Stimulated activated CD4-positive, alpha-beta T cell treated with anti-CD3 and anti-CD28 coated beads, Interleukin-2, amount 100 ng/mL, for 48 hours (primary cell): ENCODE measurements at regions not wholly inside any gene's neighbourhood (a gene's known extent, or its start where the extent isn't known, plus 50 kb on each side); places are given as distances from the start of the nearest gene placed in this dataset.

Experiments used
- DNase-seq, 2 donors: peaks; one replicate each; pipeline ENCODE4 v3.0.0-alpha.2; 2020

DNA sequence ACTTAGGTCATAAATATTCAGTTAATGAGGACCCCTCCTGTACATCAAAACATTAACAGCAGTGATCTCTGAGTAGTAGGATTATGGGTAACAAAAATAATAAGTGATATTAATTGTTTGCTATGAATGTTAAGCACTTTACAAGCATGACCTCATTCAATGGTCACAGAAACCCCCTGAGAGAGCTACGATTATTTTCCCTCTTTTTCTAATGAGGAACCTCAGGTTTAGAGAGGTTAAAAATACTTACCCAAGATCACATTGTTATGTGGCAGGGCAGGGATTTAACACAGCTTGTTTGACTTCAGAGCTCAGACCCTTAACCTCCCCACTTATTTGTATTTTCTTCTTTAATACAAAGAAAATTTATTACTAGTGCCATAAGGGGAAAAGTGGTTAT lies 228.2 kb downstream of the TBL1XR1 start:
- DNase-seq, result no peak

DNA sequence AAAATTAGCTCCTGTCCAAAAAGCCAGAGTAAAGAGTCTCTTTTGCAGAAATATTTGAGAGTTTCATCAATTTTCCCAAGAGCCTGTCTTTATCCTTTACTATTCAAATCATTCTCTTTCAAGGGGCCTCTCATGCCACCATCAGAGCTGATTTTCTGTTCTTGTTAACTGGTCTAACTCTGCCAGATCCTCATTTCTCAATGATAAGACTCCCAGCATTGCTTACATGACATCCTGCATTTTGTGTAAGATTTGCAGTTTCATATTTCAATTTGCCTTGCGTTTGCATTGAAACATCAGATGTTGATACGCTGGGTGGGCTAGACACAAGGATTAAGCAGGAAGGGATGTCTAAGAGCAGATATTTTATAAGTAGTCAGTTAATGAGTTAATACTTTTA lies 228.7 kb downstream of the TBL1XR1 start:
- DNase-seq, result no peak

DNA sequence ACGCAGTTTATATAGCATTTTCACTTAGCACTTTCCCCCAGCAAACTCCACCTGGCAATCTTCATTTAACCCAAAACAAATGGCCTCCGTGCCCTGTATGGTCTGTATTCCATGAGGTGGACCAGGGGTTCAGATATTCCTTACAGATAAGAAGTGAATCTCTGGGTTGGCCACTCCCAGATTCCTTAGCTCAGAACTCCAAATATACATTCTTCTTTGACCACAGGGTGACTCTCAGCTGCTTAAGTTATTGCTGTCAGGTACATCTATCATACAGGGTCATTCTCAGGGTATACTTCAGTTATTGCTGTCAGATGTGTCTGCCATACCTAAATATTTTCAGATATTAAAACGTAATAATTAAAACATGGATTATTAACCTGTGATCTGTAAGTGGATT lies 229.8 kb downstream of the TBL1XR1 start:
- no peak for DNase-seq

DNA sequence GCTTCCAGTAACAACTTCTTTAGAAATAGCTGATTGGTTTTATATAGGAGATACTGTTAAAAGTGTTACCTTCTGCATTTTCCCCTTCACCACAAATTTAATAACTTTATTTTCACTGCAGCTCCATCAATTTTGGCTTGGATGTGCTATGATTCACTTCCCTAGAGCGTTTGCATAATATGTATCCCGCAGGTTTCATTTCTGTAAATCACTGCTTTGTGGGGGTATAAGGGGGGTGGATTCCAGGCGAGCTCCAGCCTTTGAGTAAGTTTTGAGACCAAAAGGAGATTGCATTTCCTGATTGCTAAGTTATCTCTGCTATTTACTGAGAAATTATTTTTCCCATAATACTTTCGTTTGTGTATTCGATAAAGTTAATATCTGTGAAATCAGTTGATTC lies 232.6 kb downstream of the TBL1XR1 start:
- DNase-seq, result no peak

DNA sequence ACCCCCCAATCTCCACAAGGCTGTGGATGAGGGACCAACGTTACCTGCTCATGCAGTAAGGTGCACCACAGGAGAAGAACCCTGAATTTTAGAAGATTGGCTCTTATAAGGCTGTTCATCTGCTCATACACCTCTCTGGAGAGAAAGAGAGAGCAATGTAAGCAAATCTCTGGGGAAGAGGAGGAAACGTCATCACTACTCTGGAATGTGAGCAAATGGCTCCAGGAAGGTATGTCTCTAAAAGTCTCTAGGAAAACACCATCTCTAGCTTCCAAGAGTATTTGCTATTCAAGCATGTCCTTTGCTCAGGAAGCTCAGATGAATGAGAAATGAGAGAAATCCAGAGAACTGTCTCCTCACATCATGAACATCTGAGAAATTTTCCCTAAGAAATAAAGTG lies 235.4 kb downstream of the TBL1XR1 start:
- DNase-seq, result no peak

DNA sequence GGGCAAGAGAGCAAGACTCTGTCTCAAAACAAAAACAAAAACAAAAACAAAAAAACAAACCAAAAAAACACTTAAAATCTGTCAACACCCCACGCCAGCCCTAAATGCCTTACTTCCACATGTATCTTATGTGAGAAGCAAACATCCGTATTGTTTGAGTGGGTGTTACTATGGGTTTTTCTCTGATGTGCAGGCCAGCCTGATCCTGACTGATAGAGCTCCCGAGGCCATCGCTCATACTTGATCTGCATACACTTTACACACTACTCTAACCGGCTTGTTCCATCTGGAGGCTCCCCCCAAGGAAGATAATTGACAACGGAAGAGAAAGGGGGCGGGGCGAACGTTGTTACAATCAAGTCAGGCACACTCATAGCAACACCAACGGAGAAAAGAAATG lies 237.4 kb downstream of the TBL1XR1 start:
- no peak for DNase-seq

DNA sequence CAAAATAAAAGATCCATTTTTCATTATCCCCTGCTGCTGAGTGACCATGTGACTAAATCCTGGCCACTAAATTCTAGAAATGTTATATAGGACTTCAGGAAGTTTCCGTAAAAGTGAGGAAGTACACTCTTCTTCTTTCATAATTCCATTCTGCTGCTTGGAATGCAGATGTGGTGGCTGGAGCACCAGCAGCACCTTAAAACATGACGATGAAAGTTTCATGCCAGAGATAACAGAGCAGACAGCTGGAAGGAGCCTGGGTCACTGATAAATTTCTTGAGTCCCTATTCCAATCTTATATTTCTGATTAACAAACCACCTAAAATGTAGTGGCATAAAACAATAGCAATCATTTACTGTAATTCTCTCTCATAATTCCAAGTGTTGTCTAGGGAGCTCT lies 238.7 kb downstream of the TBL1XR1 start:
- DNase-seq, result no peak

DNA sequence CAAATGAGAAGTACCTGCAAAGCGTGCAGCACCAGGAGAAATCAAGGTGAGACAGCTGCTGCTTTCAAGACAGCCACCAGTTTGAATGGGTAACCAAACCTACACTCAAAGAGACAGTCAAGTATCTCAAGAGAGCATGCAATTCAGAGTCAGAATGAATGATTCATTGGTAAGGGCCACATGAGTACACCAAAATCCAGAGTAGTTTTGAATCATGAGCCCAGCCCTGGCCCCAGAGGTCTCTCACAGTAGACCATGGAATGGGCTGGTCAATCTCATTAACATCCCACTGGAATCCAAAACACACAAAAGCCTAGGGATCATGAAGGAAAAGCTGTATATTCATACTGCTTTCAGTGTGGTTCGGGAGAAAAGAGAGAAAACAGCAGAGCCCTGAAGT lies 242.8 kb downstream of the TBL1XR1 start:
- DNase-seq, result no peak

DNA sequence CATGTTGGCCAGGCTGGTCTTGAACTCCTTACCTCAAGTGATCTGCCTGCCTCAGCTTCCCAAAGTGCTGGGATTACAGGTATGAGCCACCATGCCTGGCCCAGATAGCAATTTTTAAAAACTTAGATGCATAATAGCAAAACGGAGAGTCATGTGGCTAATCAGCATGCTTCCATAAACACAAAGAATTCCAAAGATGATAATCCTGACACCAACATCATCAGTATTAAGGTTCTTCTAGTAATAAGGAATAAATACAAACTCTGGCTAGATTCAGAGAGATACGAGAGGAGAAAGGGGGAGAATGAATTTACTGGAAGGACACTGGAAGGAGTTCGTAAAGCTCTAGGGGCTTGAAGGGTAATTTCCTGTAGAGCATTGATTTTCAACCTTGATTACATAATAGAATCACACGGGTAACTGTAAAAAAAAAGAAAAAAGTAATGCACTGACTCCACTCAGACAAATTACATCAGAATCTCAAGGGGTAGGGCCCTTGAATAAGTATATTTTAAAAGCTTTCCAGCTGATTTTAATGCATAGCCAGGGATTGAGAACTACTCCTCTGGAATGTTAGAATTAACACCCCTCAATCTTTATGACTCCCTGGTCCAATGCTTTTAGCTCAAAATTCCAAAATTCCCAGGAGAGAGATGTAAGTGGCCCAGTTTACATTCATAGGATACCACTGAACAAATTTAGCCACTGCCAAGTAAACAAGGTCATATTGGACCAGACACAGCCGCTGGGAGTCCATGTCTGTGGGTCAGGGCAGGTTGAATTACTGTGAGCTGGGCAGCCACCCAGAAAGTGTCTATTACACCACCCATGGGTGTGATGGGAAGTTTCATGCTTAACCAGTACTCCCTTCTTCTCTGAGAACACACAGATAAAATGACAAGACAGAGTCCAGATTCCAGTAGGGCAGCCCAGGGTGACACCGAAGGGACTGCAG lies 243.9 kb downstream of the TBL1XR1 start:
- no peak for DNase-seq

DNA sequence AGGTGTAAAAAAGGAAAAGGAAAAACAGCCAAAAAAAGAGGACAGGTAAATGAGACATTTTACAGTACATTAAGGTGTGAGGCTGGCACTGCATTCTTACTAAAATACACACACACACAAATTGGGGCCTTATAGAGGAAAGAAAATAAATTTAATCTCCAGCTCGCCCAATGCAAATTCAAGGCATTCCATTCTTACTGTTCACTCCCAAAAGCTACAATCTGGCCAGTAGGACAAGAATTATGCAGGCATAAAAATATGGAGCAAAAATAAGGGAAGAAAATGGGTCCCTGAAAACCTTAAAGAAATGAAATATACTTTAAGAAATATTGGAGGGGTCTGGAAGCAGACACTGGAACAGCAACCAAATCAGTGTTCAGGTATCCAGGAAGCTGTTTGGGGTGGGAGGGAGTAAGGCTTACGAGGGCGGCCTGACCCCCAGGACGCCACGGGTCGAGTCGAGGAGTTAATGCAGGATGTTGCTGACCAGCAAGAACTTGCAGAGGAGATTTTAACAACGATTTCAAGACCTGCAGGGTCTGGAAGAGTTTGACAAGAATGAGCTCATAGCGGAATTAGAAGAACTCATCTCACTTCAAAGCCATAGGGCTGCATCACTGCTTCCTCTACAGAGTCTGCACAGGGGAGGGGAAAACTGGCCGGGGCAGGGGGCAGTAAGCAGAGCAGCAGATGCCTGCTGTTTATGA lies 245.5 kb downstream of the TBL1XR1 start:
- no peak for DNase-seq

DNA sequence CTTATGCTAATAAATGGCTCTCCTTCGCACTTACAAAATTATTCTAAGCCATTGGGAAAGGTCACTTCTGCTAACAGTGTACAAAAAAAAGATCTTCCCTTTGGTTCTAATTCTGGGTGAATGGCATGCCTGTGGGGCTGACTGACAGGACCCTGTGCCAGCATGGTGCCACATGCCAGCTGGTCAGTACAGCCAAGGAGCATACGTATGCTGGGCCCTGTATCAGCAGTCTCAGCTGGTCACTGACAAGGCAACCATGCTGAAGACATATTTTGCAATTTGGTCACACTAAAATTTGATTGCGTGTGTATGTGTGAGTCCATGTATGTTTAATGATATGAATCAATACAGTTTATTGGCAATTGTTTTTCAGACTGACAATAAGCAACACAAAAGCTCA lies 246.1 kb downstream of the TBL1XR1 start:
- DNase-seq, result no peak

DNA sequence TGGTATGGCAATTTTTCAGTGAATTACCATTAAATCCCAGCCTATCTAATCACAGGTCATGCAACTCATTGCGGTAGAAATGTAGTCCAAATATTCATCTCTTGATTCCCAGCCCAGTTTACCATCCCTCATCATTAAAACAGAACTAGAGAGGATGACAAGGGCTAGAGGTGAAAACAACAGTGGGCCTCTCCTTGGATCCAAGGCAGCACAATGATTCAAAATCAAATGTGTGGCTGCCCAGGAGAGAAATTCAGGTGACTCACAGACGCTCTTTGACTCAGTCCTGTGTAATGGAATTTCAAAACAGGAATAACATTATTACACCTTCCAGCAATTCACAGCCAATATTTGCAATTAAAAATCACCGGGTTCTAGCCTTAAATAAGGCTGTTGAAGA lies 246.5 kb downstream of the TBL1XR1 start:
- DNase-seq, result no peak

DNA sequence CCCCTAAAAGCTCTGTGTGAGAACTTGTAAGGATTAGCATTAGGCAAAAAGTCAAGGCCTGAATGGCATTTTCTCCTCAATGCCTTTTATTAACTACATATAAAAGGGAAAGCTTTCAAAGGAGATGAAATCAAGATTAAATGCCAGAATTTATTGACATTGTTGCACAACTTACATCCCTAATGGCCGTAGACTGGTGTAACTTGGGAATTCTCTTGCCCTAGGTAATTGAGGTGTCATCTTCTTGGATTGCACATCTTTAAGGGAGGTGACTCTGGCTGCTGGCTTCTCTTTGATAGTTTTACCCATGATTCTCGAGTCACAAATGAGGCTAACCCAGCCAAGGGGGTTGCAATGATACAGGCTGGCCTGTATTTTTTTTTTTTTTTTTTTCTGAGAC lies 249.1 kb downstream of the TBL1XR1 start:
- no peak for DNase-seq

DNA sequence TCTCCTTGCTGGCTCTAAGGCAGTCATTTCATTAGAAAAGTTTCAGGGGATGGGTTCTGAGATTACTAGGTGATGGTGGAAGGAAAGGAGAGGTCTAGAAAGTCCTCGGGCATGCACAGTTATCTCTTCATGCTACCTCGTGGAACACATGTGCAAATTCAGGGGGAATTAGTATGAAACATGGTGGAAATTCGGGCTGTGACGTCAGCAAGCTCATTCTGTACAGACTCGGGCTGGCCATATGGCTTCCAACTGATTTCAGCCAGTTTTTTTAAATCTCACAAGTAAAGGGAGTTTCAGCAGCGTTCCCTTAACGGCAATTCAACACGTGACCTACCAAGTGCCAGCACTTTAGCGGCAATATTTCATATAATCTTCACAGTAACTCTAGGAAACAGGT lies 251.1 kb downstream of the TBL1XR1 start:
- DNase-seq, result no peak

DNA sequence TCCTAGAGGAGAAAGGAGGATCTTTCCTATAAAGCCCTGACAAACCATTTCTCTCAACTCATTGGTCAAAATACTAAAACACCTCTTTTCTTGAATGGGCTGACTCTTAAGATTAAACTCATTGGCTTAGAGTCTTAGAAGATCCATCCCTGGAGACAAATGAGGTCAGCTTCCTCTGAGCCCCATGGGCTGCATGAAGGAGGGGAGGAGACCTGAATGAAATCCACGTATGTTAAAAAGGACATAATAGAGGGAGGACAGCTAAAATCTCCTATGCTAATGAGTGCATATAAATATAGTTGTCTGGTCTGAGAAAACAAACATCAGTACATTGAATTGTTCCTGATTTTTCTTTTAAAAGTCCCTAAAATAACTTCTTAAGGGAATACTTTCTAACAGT lies 255.0 kb downstream of the TBL1XR1 start:
- no peak for DNase-seq

DNA sequence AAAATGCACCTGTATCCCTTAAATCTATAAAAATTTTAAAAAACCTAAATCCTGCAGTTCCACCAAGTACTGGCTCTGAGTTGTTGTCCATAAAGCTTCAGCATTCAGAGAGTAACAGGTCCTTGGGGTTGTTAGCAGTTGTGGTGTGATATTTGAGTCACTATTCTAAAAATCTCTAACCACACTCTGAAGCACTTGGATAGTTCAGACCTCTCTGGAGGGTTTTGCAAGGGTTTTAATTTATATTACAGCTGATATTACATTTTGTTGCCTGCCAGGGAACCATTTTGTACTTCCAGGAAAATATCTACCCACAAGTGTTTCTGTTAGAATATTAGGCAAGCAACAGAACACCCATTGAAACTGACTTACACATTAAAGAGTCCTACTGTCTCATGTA lies 255.6 kb downstream of the TBL1XR1 start:
- no peak for DNase-seq

DNA sequence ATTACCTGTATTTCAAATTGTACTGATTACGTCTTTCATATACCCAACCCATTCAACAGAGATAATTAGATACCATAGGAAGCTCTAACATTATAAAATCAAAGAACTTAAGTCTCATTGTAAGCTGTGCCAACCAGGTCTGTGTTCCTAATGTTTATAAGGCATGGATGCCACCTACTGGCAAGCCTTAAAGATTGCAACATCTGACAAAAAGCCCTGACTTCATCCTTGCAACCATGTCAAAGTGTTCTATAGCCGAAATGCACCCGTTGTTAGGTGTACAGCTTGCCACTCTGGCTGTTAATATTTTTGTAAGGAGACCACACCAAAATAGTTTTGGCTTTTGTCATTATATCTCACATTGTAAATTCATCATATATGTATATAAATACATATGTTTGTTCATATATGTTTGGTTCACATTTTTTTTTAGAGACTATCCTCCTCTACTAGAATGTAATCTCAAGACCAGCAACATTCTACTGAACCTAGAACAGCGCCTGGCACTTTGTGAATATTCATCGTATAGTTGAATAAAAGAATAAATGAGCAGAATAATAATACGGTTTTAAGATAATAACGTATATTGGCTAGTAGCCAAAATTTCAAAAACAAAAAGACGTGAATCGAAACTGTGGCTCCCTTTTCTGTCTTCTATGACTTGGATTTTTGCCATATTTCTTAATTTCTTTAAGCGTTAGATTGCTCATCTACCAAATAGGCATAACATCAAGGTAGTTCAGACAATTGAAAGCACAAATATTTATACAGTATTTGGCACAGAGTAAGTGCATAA lies 258.1 kb downstream of the TBL1XR1 start:
- DNase-seq, result peak; percentile 23 to 33

DNA sequence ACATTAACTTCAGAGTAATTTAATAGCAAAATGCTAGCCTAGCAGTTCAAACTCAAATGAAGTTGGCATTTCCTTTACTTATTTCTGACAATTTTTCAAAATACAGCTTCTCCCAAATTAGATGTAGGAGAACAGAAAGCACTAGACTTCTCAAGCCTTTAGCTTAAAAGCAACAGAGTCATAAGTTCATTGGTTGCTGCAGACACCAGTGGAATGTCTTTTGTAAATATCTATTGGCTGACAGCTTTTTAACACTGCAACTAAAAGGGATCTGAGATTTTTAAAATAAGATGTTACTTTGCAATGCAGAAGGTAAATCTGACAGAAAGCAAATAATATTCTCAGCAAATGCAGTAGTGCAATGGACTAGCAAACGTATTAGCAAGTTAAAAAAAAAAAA lies 259.3 kb downstream of the TBL1XR1 start:
- no peak for DNase-seq

DNA sequence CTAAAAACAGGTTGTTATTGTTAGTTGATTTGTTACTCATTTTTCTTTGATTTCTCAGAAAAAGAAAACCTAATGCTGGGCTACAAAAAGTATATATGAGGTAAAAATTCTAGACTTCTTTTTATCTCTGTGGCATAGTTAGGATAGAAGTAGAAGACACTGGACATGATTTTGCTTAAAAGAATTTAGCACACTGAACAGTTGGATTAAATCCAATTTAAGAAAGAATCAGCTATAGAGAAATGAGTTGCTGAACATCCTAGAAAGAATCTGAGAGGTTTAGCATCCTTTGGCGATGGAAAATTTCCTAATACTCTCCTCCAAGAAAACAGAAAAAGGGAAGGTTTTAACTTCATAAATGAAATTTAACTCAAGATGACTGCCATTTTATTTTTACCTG lies 259.7 kb downstream of the TBL1XR1 start:
- no peak for DNase-seq

DNA sequence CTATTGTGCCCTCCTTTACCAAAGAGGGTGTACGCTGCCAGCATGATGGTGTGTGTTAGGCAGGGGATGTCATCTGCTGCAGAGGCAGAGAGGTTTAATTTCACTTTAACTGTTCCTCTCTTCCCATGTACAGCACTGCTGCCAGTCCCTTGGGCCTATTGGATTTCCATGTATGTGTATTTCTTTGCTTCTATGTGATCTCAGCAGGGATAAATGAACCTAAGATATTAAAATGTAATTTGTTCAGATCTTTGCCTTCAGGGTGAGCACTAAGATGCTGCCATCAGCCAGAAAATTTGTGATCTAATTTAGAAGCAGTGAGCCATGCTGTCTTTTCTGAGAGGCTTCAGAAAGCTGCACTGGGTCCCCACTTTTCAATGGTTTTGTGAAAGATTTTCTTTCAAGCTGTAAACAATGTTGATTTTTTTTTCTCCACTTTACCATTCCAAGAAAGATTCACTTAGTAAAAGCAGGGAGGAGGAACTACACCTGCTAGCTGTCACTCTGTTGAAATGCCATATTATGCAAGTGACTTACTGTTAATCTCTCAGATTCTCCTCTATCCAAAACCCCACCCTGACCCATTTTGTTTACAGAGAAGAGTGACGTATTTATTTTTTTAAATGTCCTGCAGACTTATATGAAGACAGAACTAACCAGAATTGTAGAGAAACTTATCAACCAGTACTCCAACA lies 261.9 kb downstream of the TBL1XR1 start:
- no peak for DNase-seq

DNA sequence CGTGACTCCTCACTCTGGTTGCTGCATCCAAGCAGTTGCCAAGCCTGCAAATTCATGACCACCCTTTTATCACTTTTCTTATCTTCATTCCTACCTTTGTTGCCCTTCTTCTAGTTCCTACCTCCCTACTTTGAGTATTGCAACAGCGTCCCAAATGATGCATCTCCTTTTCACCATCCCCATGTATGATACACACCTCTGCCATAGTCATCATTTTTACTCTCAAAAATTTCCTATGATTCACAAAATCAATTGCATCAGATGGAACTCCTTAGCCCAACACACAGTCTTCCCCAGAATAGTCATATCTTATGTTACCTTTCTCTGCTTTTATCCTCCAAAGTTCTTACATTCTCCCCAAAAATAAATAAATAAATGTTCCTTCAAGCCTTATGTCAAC lies 262.6 kb downstream of the TBL1XR1 start:
- DNase-seq, result no peak

DNA sequence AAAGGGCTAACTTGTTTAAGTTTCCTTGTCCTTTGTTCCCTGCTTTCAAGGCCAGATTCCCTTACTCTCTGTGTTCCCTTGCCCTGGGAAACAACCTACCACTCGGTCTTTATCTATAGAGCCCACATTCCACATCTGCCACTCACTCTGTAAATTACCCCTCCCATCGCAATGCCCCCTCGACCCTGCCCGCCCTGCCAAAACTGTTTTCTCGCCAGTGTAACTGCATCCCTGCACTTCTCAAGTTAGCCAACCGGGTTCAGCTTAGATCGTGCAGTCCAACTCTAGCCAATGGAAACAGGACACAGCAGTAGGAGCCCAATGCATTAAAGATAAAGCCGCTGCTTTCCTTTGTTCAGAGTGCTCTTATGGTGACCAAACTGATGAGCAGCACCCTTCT lies 263.6 kb downstream of the TBL1XR1 start:
- DNase-seq, result no peak

DNA sequence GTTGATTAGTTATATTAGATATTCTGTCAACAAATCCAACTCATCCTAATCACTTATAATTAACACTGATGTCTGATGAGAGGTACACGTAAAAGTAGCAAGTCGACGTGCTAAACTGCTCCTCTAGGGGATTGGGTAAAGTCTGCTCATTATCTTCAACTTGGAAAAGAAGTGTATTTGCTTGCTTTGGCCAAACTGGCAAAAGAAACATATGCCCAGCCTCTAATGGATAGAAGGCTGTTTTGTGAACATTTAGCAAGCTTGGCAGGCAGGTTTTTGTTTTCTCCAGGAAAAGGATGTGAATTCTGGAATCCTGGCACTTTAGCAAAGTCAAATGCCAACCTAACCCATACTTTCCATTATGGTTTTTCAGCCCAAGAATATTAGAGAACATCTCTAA lies 264.8 kb downstream of the TBL1XR1 start:
- DNase-seq, result no peak
